Coronary artery (tissue), 2 donors: ENCODE measurements at regions not wholly inside any gene's neighbourhood (a gene's known extent, or its start where the extent isn't known, plus 50 kb on each side); places are given as distances from the start of the nearest gene placed in this dataset.
A peak's percentile ranks its signal among the peaks of the same experiment; 100 is the strongest.
"Not testable (repeated sequence)": the region's sequence is repeated elsewhere in the genome, so short reads cannot be mapped to it uniquely, and the experiment has no call there.

Experiments
- DNase-seq: peaks from one replicate; pipeline ENCODE4 v3.0.0-alpha.2; 2017; ENCODE audit warnings: low spot score
- H3K27ac ChIP-seq, 2 donors: fragments of 200-600 bp; sonication (generic); one replicate each; pipeline ENCODE4 v1.5.1; 2016 to 2019
- H3K4me3 ChIP-seq: fragments of 200-600 bp; sonication (generic); 2 replicates; pipeline ENCODE4 v1.5.1; 2016; ENCODE audit warnings: mild to moderate bottlenecking, moderate library complexity
- TF ChIP-seq, protein P1 (sequence below): fragments of 200-600 bp; sonication (generic); IDR thresholded peaks from one replicate; pipeline ENCODE4 v1.5.1; 2019; ENCODE audit warnings: antibody characterized with exemption

- Histone ChIP-seq H3K4me3 (no peak overlapping the region), H3K27ac (peak overlapping the region in 1 of 2 donors; percentile 68)
- TF ChIP-seq, protein P1, sequence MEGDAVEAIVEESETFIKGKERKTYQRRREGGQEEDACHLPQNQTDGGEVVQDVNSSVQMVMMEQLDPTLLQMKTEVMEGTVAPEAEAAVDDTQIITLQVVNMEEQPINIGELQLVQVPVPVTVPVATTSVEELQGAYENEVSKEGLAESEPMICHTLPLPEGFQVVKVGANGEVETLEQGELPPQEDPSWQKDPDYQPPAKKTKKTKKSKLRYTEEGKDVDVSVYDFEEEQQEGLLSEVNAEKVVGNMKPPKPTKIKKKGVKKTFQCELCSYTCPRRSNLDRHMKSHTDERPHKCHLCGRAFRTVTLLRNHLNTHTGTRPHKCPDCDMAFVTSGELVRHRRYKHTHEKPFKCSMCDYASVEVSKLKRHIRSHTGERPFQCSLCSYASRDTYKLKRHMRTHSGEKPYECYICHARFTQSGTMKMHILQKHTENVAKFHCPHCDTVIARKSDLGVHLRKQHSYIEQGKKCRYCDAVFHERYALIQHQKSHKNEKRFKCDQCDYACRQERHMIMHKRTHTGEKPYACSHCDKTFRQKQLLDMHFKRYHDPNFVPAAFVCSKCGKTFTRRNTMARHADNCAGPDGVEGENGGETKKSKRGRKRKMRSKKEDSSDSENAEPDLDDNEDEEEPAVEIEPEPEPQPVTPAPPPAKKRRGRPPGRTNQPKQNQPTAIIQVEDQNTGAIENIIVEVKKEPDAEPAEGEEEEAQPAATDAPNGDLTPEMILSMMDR, result no peak
- no peak for DNase-seq
These were observed 100.2 kb downstream of the FBXO8 start for GRCh38 chr4:174183259-174183658.

DNA sequence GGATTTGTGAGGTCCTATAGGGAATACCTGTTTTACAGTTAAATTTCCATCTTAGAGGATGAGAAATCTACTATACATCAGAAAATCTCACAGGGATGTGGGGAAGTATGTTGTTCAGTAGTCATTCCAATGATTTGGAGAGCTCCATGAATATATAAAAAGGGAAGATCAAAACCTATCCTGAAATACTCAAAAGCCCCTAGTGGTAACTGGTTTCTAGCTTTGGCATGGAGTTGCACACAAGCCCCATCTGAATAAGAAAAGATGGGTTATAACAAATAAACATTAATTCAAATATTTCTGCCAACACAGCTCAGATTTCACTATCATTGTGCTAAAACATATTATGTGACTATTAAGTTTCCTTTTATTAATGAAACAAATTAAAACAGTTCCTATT is 101.6 kb downstream of the FBXO8 start:
- DNase-seq, result no peak
- no peak overlapping the region for H3K4me3 ChIP-seq
- no peak overlapping the region for H3K27ac ChIP-seq
- TF ChIP-seq, protein P1, result no peak

- no peak overlapping the region for H3K4me3 ChIP-seq
- no peak for DNase-seq
- TF ChIP-seq, protein P1, result no peak
- H3K27ac ChIP-seq, result no peak overlapping the region
These were observed 105.9 kb downstream of the FBXO8 start for GRCh38 chr4:174177536-174177935.

DNA sequence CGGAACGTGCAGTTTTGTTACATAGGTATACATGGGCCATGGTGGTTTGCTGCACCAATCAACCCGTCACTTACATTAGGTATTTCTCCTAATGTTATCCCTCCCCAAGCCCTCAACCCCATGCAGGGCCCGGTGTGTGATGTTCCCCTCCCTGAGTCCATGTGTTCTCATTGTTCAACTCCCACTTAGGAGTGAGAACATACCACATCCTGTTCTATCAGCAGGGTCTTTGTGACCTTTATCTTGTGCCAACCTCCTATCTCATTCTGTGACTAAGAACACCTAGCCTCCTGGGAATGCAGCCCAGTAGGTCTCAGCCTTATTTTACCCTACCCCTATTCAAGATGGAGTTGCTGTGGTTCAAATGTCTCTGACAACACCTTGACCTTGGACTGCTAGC is 107.6 kb downstream of the FBXO8 start:
- H3K4me3 ChIP-seq, H3K27ac ChIP-seq, DNase-seq: not testable (repeated sequence)

GRCh38 chr4:174173360-174173759 is 110.1 kb downstream of the FBXO8 start:
- no peak for DNase-seq
- H3K4me3 ChIP-seq, result no peak overlapping the region
- TF ChIP-seq, protein P1, result no peak
- H3K27ac ChIP-seq, result no peak overlapping the region

DNA sequence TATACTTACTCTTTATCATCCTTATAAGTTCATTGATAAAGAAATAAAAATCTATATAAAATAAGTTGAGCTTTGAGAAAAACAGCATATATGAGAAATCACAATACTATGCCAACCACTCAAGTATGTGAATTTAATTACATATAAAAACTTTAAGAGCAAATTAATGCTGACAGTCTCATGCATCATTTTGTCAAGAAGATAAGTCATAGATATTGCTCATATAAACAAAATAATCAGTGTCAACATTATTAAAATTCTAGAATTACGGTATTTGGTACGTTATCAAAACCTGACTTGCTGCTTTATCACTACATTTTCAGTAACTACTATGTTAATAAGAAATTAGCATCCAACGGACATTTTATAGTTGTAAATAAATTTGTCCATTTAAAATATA is 111.2 kb downstream of the FBXO8 start:
- H3K4me3 ChIP-seq, result no peak overlapping the region
- TF ChIP-seq, protein P1, result no peak
- no peak for DNase-seq
- no peak overlapping the region for H3K27ac ChIP-seq

GRCh38 chr4:174170906-174171305 is 112.6 kb downstream of the FBXO8 start:
- Histone ChIP-seq H3K27ac (no peak overlapping the region), H3K4me3 (no peak overlapping the region)
- DNase-seq, result no peak
- TF ChIP-seq, protein P1, result no peak

- DNase-seq, result no peak
These were observed 113.4 kb downstream of the FBXO8 start for GRCh38 chr4:174170091-174170490.

More at GRCh38 chr4:174170091-174170490, 113.4 kb downstream of the FBXO8 start:
- Histone ChIP-seq H3K27ac (no peak overlapping the region), H3K4me3 (no peak overlapping the region)
- TF ChIP-seq, protein P1, result no peak
